ENCODE measurements at regions not wholly inside any gene's neighbourhood (a gene's known extent, or its start where the extent isn't known, plus 50 kb on each side); places are given as distances from the start of the nearest gene placed in this dataset.

GRCh38 chr5:171710451-171711024, 75.1 kb upstream of the SMIM23 start:
- intact Hi-C loops (cut with DNase I): no loop called here
- H3K4me3 ChIP-seq: no peak overlapping the region
- no peak for DNase-seq
- no peaks in the 10 kb centered on the region for H3K36me3 ChIP-seq
- H3K27ac ChIP-seq: no peak overlapping the region
- no peak for TF ChIP-seq EP300 (IDR thresholded peaks at IDR 0.05)
- H3K27me3 ChIP-seq: no peaks in the 10 kb centered on the region
- no peaks in the 10 kb centered on the region for H3K4me1 ChIP-seq (ENCODE audit: insufficient read depth)
- no peaks in the 10 kb centered on the region for H3K9me3 ChIP-seq
- 86 to 90% (median 87%) methylated on average over 5 of the region's 5 CpGs for WGBS, 3 donors

- intact Hi-C loops (cut with DNase I): no loop called here
- no peak for DNase-seq
- no peaks in the 10 kb centered on the region for H3K27me3 ChIP-seq
- H3K36me3 ChIP-seq: no peaks in the 10 kb centered on the region
- TF ChIP-seq POLR2A (IDR thresholded peaks at IDR 0.05): no peak
- no peak for TF ChIP-seq EP300 (IDR thresholded peaks at IDR 0.05)
- no peak for TF ChIP-seq CTCF (IDR thresholded peaks at IDR 0.05)
- H3K4me1 ChIP-seq (ENCODE audit: insufficient read depth): no peaks in the 10 kb centered on the region
- H3K9me3 ChIP-seq: no peaks in the 10 kb centered on the region
- no peak overlapping the region for H3K27ac ChIP-seq
- H3K4me3 ChIP-seq: no peak overlapping the region
- WGBS, 3 donors: 71 to 78% (median 76%) methylated on average over 6 of the region's 6 CpGs
Observed at GRCh38 chr5:171711571-171711970, 74.0 kb upstream of the SMIM23 start.

- Histone ChIP-seq H3K4me1 (ENCODE audit: insufficient read depth) (no peaks in the 10 kb centered on the region), H3K9me3 (no peaks in the 10 kb centered on the region), H3K4me3 (no peak overlapping the region), H3K27ac (no peak overlapping the region), H3K27me3 (no peaks in the 10 kb centered on the region), H3K36me3 (no peaks in the 10 kb centered on the region)
- intact Hi-C loops (cut with DNase I): no loop called here
- DNase-seq: no peak
- TF ChIP-seq POLR2A (IDR thresholded peaks at IDR 0.05) (no peak), CTCF (IDR thresholded peaks at IDR 0.05) (no peak), EP300 (IDR thresholded peaks at IDR 0.05) (no peak)
- WGBS, 3 donors: 47 to 80% (median 61%) methylated on average over 4 of the region's 4 CpGs
Observed at GRCh38 chr5:171712616-171713015, 73.0 kb upstream of the SMIM23 start.

GRCh38 chr5:171713152-171713551, 72.5 kb upstream of the SMIM23 start:
- intact Hi-C loops (cut with DNase I): no loop called here
- Histone ChIP-seq H3K27ac (no peak overlapping the region), H3K36me3 (no peaks in the 10 kb centered on the region), H3K4me1 (ENCODE audit: insufficient read depth) (no peaks in the 10 kb centered on the region), H3K27me3 (no peaks in the 10 kb centered on the region), H3K9me3 (no peaks in the 10 kb centered on the region), H3K4me3 (no peak overlapping the region)
- WGBS, 3 donors: 71 to 86% (median 79%) methylated on average over 2 of the region's 2 CpGs
- no peak for DNase-seq
- TF ChIP-seq CTCF (IDR thresholded peaks at IDR 0.05) (no peak), EP300 (IDR thresholded peaks at IDR 0.05) (no peak), POLR2A (IDR thresholded peaks at IDR 0.05) (no peak)

DNA sequence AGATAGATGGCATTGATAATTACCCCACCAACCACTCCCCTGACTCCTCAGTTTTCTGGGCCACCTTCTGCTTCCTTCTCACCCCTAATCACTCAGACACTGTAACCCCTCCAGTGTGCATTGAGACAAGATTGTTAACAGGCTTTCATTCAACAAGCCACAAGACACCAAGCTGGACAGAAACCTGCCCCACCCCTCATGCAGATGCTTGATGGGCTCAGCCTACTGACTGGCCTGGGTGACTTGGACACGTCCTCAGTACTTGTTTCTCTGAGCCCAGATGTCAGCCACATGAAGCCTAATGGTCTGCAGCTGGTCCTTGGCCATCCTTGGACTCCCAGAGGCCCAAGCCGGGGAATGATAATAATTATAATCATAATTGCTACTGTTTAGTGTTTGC, 71.4 kb upstream of the SMIM23 start:
- H3K9me3 ChIP-seq: no peaks in the 10 kb centered on the region
- TF ChIP-seq CTCF (IDR thresholded peaks at IDR 0.05) (no peak), EP300 (IDR thresholded peaks at IDR 0.05) (no peak), POLR2A (IDR thresholded peaks at IDR 0.05) (no peak)
- 44 to 72% (median 54%) methylated on average over 2 of the region's 2 CpGs for WGBS, 3 donors
- no peaks in the 10 kb centered on the region for H3K36me3 ChIP-seq
- no peak for DNase-seq
- no peaks in the 10 kb centered on the region for H3K4me1 ChIP-seq (ENCODE audit: insufficient read depth)
- no peak overlapping the region for H3K4me3 ChIP-seq
- H3K27ac ChIP-seq: no peak overlapping the region
- intact Hi-C loops (cut with DNase I): no loop called here
- no peaks in the 10 kb centered on the region for H3K27me3 ChIP-seq

Measured in ovary (tissue), 7 donors.